Endothelial cell of umbilical vein (primary cell): ENCODE measurements at regions not wholly inside any gene's neighbourhood (a gene's known extent, or its start where the extent isn't known, plus 50 kb on each side); places are given as distances from the start of the nearest gene placed in this dataset.

Experiments used
- BruUV-seq: library from RNA; stranded (reverse); fragments of 400-500 nt; replicated peaks from 2 replicates; lab custom pipeline; 2021; lab: Mats Ljungman, UMichigan
- CTCF ChIA-PET: fragments of 300-600, 350-600 bp; sonication (Branson Sonifier 250); formaldehyde crosslinking; loops from one replicate; lab custom pipeline; 2021; ENCODE audit warnings: antibody characterized with exemption, inconsistent platforms; lab: Charles Lee
- POLR2A ChIA-PET: fragments of 300-600, 350-600 bp; sonication (Branson Sonifier 250); formaldehyde crosslinking; loops from one replicate; lab custom pipeline; 2021; ENCODE audit warnings: antibody characterized with exemption, inconsistent platforms; lab: Charles Lee
- DNase-seq: peaks from one replicate; pipeline ENCODE4 v3.0.0-alpha.2; 2011; ENCODE audit warnings: low read depth, low spot score
- FAIRE-seq: peaks from 2 replicates; lab custom pipeline; 2011; peaks lifted over from hg19 to GRCh38; lab: Jason Lieb, UNC
- H2AFZ ChIP-seq: 2 replicates; pipeline ENCODE4 v1.6.0; 2012; ENCODE audit warnings: low read depth, low read length, control low read depth, inconsistent platforms
- H3K27ac ChIP-seq: 2 replicates; pipeline ENCODE4 v1.5.1; 2011; ENCODE audit warnings: low read depth, mild to moderate bottlenecking, control low read depth, low read length, moderate library complexity; ENCODE audit not compliant: insufficient read depth
- H3K27me3 ChIP-seq, 2 experiments: 2 replicates each; pipeline versions ENCODE4 v1.6.0 to v1.6.1; 2011; ENCODE audit warnings: low read length in 2 of 2, mixed read lengths in 1 of 2; ENCODE audit not compliant: control insufficient read depth in 2 of 2, insufficient read depth in 2 of 2
- H3K36me3 ChIP-seq, 2 experiments: 2 replicates in 1 of 2; 3 replicates in 1 of 2; pipeline ENCODE4 v1.5.1; 2011; ENCODE audit warnings: low read length in 2 of 2, mild to moderate bottlenecking in 1 of 2, moderate library complexity in 1 of 2; ENCODE audit not compliant: control insufficient read depth in 2 of 2, insufficient read depth in 2 of 2; ENCODE audit errors: extremely low read depth in 1 of 2
- H3K4me1 ChIP-seq: 3 replicates; pipeline ENCODE4 v1.5.1; 2011; ENCODE audit warnings: mild to moderate bottlenecking, low read length; ENCODE audit not compliant: control insufficient read depth, insufficient read depth; ENCODE audit errors: extremely low read depth
- H3K4me2 ChIP-seq: 2 replicates; pipeline ENCODE4 v1.6.1; 2011; ENCODE audit warnings: low read length, control low read depth, mixed read lengths; ENCODE audit not compliant: insufficient read depth
- H3K4me3 ChIP-seq, 3 experiments: fragments of 200-600 bp in 1 of 3; sonication (generic), shearing (Covaris generic) in 1 of 3; replicated peaks in 1 of 3; 2 replicates each; pipeline ENCODE4 v1.5.1; 2011 to 2016; ENCODE audit warnings: control low read depth in 3 of 3, low read length in 3 of 3, mild to moderate bottlenecking in 2 of 3, inconsistent platforms in 1 of 3, low read depth in 1 of 3, moderate library complexity in 1 of 3; ENCODE audit not compliant: insufficient read depth in 1 of 3
- H3K79me2 ChIP-seq: 2 replicates; pipeline ENCODE4 v1.6.0; 2012; ENCODE audit warnings: low read length, inconsistent platforms; ENCODE audit not compliant: control insufficient read depth, insufficient read depth
- H3K9ac ChIP-seq: replicated peaks from 2 replicates; pipeline ENCODE3; 2011; ENCODE audit warnings: low read length, control low read depth; ENCODE audit not compliant: insufficient read depth; ENCODE audit errors: extremely low read depth
- H3K9me1 ChIP-seq: replicated peaks from 3 replicates; pipeline ENCODE4 v1.6.0; 2011; ENCODE audit warnings: mild to moderate bottlenecking, low read length; ENCODE audit not compliant: control insufficient read depth, insufficient read depth; ENCODE audit errors: extremely low read depth
- H3K9me3 ChIP-seq: replicated peaks from 2 replicates; pipeline ENCODE4 v1.5.1; 2012; ENCODE audit warnings: low read length, inconsistent platforms; ENCODE audit not compliant: control insufficient read depth, insufficient read depth
- H4K20me1 ChIP-seq: replicated peaks from 2 replicates; pipeline ENCODE3; 2011; ENCODE audit warnings: mild to moderate bottlenecking, low read length; ENCODE audit not compliant: control insufficient read depth, insufficient read depth; ENCODE audit errors: extremely low read depth
- CTCF ChIP-seq, 2 donors: IDR thresholded peaks; 1 replicate in 1 of 2; 2 replicates in 1 of 2; pipeline ENCODE4 v1.5.1; 2011; ENCODE audit warnings: low read length in 2 of 2, mild to moderate bottlenecking in 2 of 2, moderate library complexity in 2 of 2, control low read depth in 1 of 2, inconsistent platforms in 1 of 2, low read depth in 1 of 2; ENCODE audit not compliant: insufficient read depth in 1 of 2; ENCODE audit errors: extremely low read depth in 1 of 2
- EZH2 ChIP-seq: IDR thresholded peaks from 2 replicates; pipeline ENCODE4 v1.6.1; 2012; ENCODE audit warnings: borderline replicate concordance, low read depth, mild to moderate bottlenecking, moderate library complexity, low read length, inconsistent platforms; ENCODE audit not compliant: severe bottlenecking
- FOS ChIP-seq: IDR thresholded peaks from 2 replicates; pipeline ENCODE4 v1.6.1; 2011; ENCODE audit warnings: mild to moderate bottlenecking, low read length, moderate library complexity, borderline replicate concordance; ENCODE audit not compliant: insufficient read depth
- JUN ChIP-seq: IDR thresholded peaks from 2 replicates; pipeline ENCODE4 v1.6.1; 2011; ENCODE audit warnings: borderline replicate concordance, low read depth; ENCODE audit not compliant: insufficient read length, insufficient read depth
- MAX ChIP-seq: IDR thresholded peaks from 2 replicates; pipeline ENCODE4 v1.6.1; 2011; ENCODE audit not compliant: insufficient read depth, insufficient read length
- POLR2AphosphoS5 ChIP-seq: IDR thresholded peaks from 2 replicates; pipeline ENCODE4 v1.6.1; 2012; ENCODE audit warnings: low read depth, mild to moderate bottlenecking, control low read depth, low read length, moderate library complexity; ENCODE audit not compliant: insufficient read depth
- dilution Hi-C: fragments of 300-500 bp; cut with MboI; formaldehyde crosslinking; loops from one replicate; pipeline ENCODE4 v1.15.0; 2019; ENCODE audit warnings: low sequenced_read_pairs; ENCODE audit not compliant: extremely low pct_ligation_motif_present
- intact Hi-C: fragments of 100-400 bp; cut with micrococcal nuclease; formaldehyde crosslinking; loops from one replicate; pipeline ENCODE4 v1.10.0; 2022

- H3K27me3 ChIP-seq: no peaks in the 10 kb centered on the region
- H3K27ac ChIP-seq: no peak overlapping the region
- H2AFZ ChIP-seq: no peak overlapping the region
- no peaks in the 10 kb centered on the region for H4K20me1 ChIP-seq
- no peaks in the 10 kb centered on the region for H3K9me1 ChIP-seq
- no peak overlapping the region for H3K4me2 ChIP-seq
- peaks cover 6% of the 10 kb centered on the region for H3K9me3 ChIP-seq
- BruUV-seq: no TSS peak
- no peaks in the 10 kb centered on the region for H3K36me3 ChIP-seq
- no peak overlapping the region for H3K9ac ChIP-seq
- no peaks in the 10 kb centered on the region for H3K79me2 ChIP-seq
- intact Hi-C loops: no loop called here
- no peak for TF ChIP-seq POLR2AphosphoS5
- no peak for TF ChIP-seq EZH2
- TF ChIP-seq MAX: no peak
- no peak for TF ChIP-seq CTCF (IDR thresholded peaks at IDR 0.05; ENCODE audit: extremely low read depth in 1 of 2, insufficient read depth in 1 of 2, low read depth in 1 of 2, low read length in 2 of 2)
- TF ChIP-seq FOS: no peak
- no peak for TF ChIP-seq JUN
- H3K4me3 ChIP-seq: no peak overlapping the region
- no peaks in the 10 kb centered on the region for H3K4me1 ChIP-seq
- CTCF ChIA-PET: no interaction called here
- POLR2A ChIA-PET: no interaction called here
- FAIRE-seq: no peak
- dilution Hi-C loops: no loop called here
- DNase-seq: no peak
These were observed 703.2 kb downstream of the XPNPEP1 start for GRCh38 chr10:109219935-109220605.
